SU-DHL-6 (cell line): ENCODE measurements at regions not wholly inside any gene's neighbourhood (a gene's known extent, or its start where the extent isn't known, plus 50 kb on each side); places are given as distances from the start of the nearest gene placed in this dataset.

Experiments used
- H2AFZ ChIP-seq: fragments of 200-600 bp; sonication (generic); 2 replicates; pipeline ENCODE4 v1.6.1; 2014; ENCODE audit warnings: low read depth, mild to moderate bottlenecking, moderate library complexity, mixed read lengths, antibody characterized with exemption, low read length; ENCODE audit not compliant: severe bottlenecking
- H3F3A ChIP-seq: fragments of 200-600 bp; shearing (Covaris generic); 2 replicates; pipeline ENCODE4 v1.6.0; 2016; ENCODE audit warnings: antibody characterized with exemption, mild to moderate bottlenecking; ENCODE audit not compliant: insufficient read depth
- H3K27ac ChIP-seq: fragments of 200-600 bp; sonication (generic); 2 replicates; pipeline ENCODE4 v1.5.1; 2016; ENCODE audit warnings: low read depth, mild to moderate bottlenecking, low read length, moderate library complexity, mixed read lengths
- H3K27me3 ChIP-seq: fragments of 200-600 bp; sonication (generic), shearing (Covaris generic); 2 replicates; pipeline ENCODE4 v1.6.0; 2014; ENCODE audit warnings: mild to moderate bottlenecking, low read length
- H3K36me3 ChIP-seq: fragments of 200-600 bp; sonication (generic); 2 replicates; pipeline ENCODE4 v1.6.1; 2014; ENCODE audit warnings: mild to moderate bottlenecking, low read length, mixed read lengths
- H3K4me2 ChIP-seq: fragments of 300-600, 200-600 bp; shearing (Covaris generic), sonication (generic); 2 replicates; pipeline ENCODE4 v1.6.0; 2014; ENCODE audit warnings: low read length, low read depth, mild to moderate bottlenecking; ENCODE audit not compliant: poor library complexity, severe bottlenecking
- H3K4me3 ChIP-seq: fragments of 200-600 bp; sonication (generic); 2 replicates; pipeline ENCODE4 v1.5.1; 2014; ENCODE audit warnings: antibody characterized with exemption, low read length, mild to moderate bottlenecking, mixed read lengths; ENCODE audit not compliant: insufficient read depth, poor library complexity, severe bottlenecking
- H3K79me2 ChIP-seq: fragments of 200-600 bp; sonication (generic); 2 replicates; pipeline ENCODE4 v1.6.1; 2014; ENCODE audit warnings: mild to moderate bottlenecking, low read length, moderate library complexity; ENCODE audit not compliant: insufficient read depth
- H3K9ac ChIP-seq: fragments of 200-600 bp; sonication (generic); 2 replicates; pipeline ENCODE4 v1.7.0; 2014; ENCODE audit warnings: mild to moderate bottlenecking, low read length
- H3K9me2 ChIP-seq: fragments of 200-600 bp; sonication (generic); replicated peaks from 2 replicates; pipeline ENCODE4 v1.6.1; 2014; ENCODE audit warnings: low read length; ENCODE audit not compliant: insufficient read depth
- H3K9me3 ChIP-seq: fragments of 200-600 bp; sonication (generic); 2 replicates; pipeline ENCODE4 v1.6.1; 2014; ENCODE audit warnings: low read length, mixed read lengths; ENCODE audit not compliant: insufficient read depth
- H4K20me1 ChIP-seq: fragments of 200-600 bp; sonication (generic); 2 replicates; pipeline ENCODE4 v1.6.1; 2014; ENCODE audit warnings: low read depth, mild to moderate bottlenecking, antibody characterized with exemption, low read length, moderate library complexity, mixed read lengths
- EZH2phosphoT487 ChIP-seq: fragments of 200-600 bp; sonication (generic), shearing (Covaris generic); conservative IDR thresholded peaks from 2 replicates; pipeline ENCODE4 v1.6.1; 2018; ENCODE audit warnings: mild to moderate bottlenecking, antibody characterized with exemption, low read length, moderate library complexity, mixed read lengths
- TF ChIP-seq, protein P1 (sequence below): fragments of 200-600 bp; sonication (generic); IDR thresholded peaks from one replicate; pipeline ENCODE4 v1.5.1; 2017; ENCODE audit warnings: antibody characterized with exemption, mild to moderate bottlenecking, low read length, moderate library complexity; ENCODE audit not compliant: insufficient read depth, poor library complexity, severe bottlenecking

DNA sequence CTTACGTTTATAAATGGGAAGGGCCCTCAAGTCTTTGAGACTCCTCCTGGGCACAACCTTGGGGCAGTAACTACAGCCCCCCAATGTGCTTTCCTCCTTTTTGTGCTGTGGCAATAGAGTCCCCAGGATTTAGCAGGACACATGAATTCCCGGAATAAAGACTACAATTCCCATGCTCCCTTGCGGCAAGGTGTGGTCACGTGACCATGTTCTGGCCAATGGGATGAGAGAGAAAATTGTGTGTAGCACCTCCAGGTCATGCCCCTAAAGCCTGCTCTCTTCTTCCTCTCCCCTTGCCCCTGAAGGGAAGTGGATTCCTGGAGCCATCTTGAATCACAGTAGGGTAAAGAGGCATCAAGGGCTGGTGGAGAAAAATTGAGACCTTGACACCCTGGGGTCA is 295.1 kb upstream of the SFSWAP start:
- no peaks in the 10 kb centered on the region for H3K27me3 ChIP-seq
- no peak overlapping the region for H3K4me2 ChIP-seq
- H3K4me3 ChIP-seq = no peak overlapping the region
- no peak overlapping the region for H3K9ac ChIP-seq
- no peaks in the 10 kb centered on the region for H3K9me3 ChIP-seq
- TF ChIP-seq, protein P1, sequence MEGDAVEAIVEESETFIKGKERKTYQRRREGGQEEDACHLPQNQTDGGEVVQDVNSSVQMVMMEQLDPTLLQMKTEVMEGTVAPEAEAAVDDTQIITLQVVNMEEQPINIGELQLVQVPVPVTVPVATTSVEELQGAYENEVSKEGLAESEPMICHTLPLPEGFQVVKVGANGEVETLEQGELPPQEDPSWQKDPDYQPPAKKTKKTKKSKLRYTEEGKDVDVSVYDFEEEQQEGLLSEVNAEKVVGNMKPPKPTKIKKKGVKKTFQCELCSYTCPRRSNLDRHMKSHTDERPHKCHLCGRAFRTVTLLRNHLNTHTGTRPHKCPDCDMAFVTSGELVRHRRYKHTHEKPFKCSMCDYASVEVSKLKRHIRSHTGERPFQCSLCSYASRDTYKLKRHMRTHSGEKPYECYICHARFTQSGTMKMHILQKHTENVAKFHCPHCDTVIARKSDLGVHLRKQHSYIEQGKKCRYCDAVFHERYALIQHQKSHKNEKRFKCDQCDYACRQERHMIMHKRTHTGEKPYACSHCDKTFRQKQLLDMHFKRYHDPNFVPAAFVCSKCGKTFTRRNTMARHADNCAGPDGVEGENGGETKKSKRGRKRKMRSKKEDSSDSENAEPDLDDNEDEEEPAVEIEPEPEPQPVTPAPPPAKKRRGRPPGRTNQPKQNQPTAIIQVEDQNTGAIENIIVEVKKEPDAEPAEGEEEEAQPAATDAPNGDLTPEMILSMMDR = no peak
- TF ChIP-seq EZH2phosphoT487 = no peak
- no peaks in the 10 kb centered on the region for H3K36me3 ChIP-seq
- no peak overlapping the region for H2AFZ ChIP-seq
- H3K9me2 ChIP-seq = no peaks in the 10 kb centered on the region
- H3K27ac ChIP-seq = no peak overlapping the region
- H3F3A ChIP-seq = no peaks in the 10 kb centered on the region
- H3K79me2 ChIP-seq = no peaks in the 10 kb centered on the region
- H4K20me1 ChIP-seq = no peaks in the 10 kb centered on the region

- Histone ChIP-seq H3K27me3 (no peaks in the 10 kb centered on the region), H3K9me3 (no peaks in the 10 kb centered on the region), H3K36me3 (no peaks in the 10 kb centered on the region), H4K20me1 (no peaks in the 10 kb centered on the region), H3K4me3 (no peak overlapping the region), H3K79me2 (no peaks in the 10 kb centered on the region), H3F3A (no peaks in the 10 kb centered on the region), H2AFZ (no peak overlapping the region), H3K4me2 (no peak overlapping the region), H3K9ac (no peak overlapping the region), H3K9me2 (no peaks in the 10 kb centered on the region), H3K27ac (no peak overlapping the region)
- TF ChIP-seq EZH2phosphoT487 = no peak
- TF ChIP-seq, protein P1 = no peak
These were observed 292.8 kb upstream of the SFSWAP start for GRCh38 chr12:131418121-131418520.

- no peaks in the 10 kb centered on the region for H3K27me3 ChIP-seq
These were observed 292.0 kb upstream of the SFSWAP start for GRCh38 chr12:131418884-131419283.

More at GRCh38 chr12:131418884-131419283, 292.0 kb upstream of the SFSWAP start:
- no peaks in the 10 kb centered on the region for H3K9me3 ChIP-seq
- H2AFZ ChIP-seq = no peak overlapping the region
- H3K36me3 ChIP-seq = no peaks in the 10 kb centered on the region
- no peak overlapping the region for H3K9ac ChIP-seq
- H3K4me3 ChIP-seq = no peak overlapping the region
- no peak overlapping the region for H3K27ac ChIP-seq
- no peaks in the 10 kb centered on the region for H4K20me1 ChIP-seq
- no peaks in the 10 kb centered on the region for H3K79me2 ChIP-seq
- no peak overlapping the region for H3K4me2 ChIP-seq
- H3K9me2 ChIP-seq = no peaks in the 10 kb centered on the region
- TF ChIP-seq, protein P1 = no peak
- no peak for TF ChIP-seq EZH2phosphoT487
- H3F3A ChIP-seq = no peaks in the 10 kb centered on the region
